ENCODE measurements at regions not wholly inside any gene's neighbourhood (a gene's known extent, or its start where the extent isn't known, plus 50 kb on each side); places are given as distances from the start of the nearest gene placed in this dataset.

GRCh38 chr2:22037274-22037673, 913.5 kb downstream of the TDRD15 start:
- TF ChIP-seq CTCF (IDR thresholded peaks at IDR 0.05 in 2 of 3, conservative IDR thresholded peaks at IDR 0.05 in 1 of 3; ENCODE audit: borderline replicate concordance in 1 of 3, insufficient read depth in 1 of 3, low read depth in 2 of 3, low read length in 2 of 3), result no peak
- no peak for TF ChIP-seq ATF3 (IDR thresholded peaks at IDR 0.05)
- TF ChIP-seq POLR2A (IDR thresholded peaks at IDR 0.05; ENCODE audit: borderline replicate concordance, extremely low read depth, insufficient read depth, insufficient read length), result no peak
- no peak for TF ChIP-seq EZH2phosphoT487 (IDR thresholded peaks at IDR 0.05; ENCODE audit: borderline replicate concordance)
- TF ChIP-seq SIN3A (IDR thresholded peaks at IDR 0.05; ENCODE audit: low read depth), result no peak
- TF ChIP-seq TCF7L2 (IDR thresholded peaks at IDR 0.05; ENCODE audit: borderline replicate concordance, extremely low read depth, insufficient read depth, insufficient read length), result no peak
- TF ChIP-seq EGR1 (IDR thresholded peaks at IDR 0.05; ENCODE audit: low read depth), result no peak
- no peak for TF ChIP-seq REST (IDR thresholded peaks at IDR 0.05; ENCODE audit: low read depth)
- no peak for TF ChIP-seq POLR2AphosphoS5 (IDR thresholded peaks at IDR 0.05; ENCODE audit: low read depth, low read length)
- no peak for TF ChIP-seq SP1 (IDR thresholded peaks at IDR 0.05; ENCODE audit: low read depth)
- no peak for TF ChIP-seq EZH2 (IDR thresholded peaks at IDR 0.05)
- no peak for TF ChIP-seq JUND (IDR thresholded peaks at IDR 0.05)
- TF ChIP-seq ZFX (IDR thresholded peaks at IDR 0.05), result no peak
